ENCODE measurements at regions not wholly inside any gene's neighbourhood (a gene's known extent, or its start where the extent isn't known, plus 50 kb on each side); places are given as distances from the start of the nearest gene placed in this dataset.

GRCh38 chr20:58135441-58136148 lies 92.9 kb downstream of the ANKRD60 start:
- DNase-seq (no peak), ATAC-seq (replicated peaks in 1 of 2) (no peak)
- H3K4me1 Mint-ChIP-seq (ENCODE audit: low read depth), result peaks cover 18% of the 10 kb centered on the region
- H3K27ac Mint-ChIP-seq, result no peak overlapping the region
- H3K9me3 Mint-ChIP-seq, result no peaks in the 10 kb centered on the region
- no peaks in the 10 kb centered on the region for H3K36me3 Mint-ChIP-seq (ENCODE audit: insufficient read depth in 2 of 2)
- peaks cover 95% of the 10 kb centered on the region for H3K27me3 Mint-ChIP-seq (ENCODE audit: low read depth)
- H3K4me3 Mint-ChIP-seq, result no peak overlapping the region

- ATAC-seq (replicated peaks in 1 of 2), result no peak
- Mint-ChIP-seq H3K4me1 (ENCODE audit: low read depth) (peaks cover 22% of the 10 kb centered on the region), H3K4me3 (no peak overlapping the region), H3K27me3 (ENCODE audit: low read depth) (peaks cover 91% of the 10 kb centered on the region), H3K9me3 (no peaks in the 10 kb centered on the region), H3K36me3 (ENCODE audit: insufficient read depth in 2 of 2) (no peaks in the 10 kb centered on the region), H3K27ac (no peak overlapping the region)
- DNase-seq, result no peak
Observed at GRCh38 chr20:58133020-58133808, 95.2 kb downstream of the ANKRD60 start.

GRCh38 chr20:58131551-58132142 lies 96.8 kb downstream of the ANKRD60 start:
- Mint-ChIP-seq H3K36me3 (ENCODE audit: insufficient read depth in 2 of 2) (no peaks in the 10 kb centered on the region), H3K4me1 (ENCODE audit: low read depth) (peaks cover 28% of the 10 kb centered on the region), H3K9me3 (no peaks in the 10 kb centered on the region), H3K27me3 (ENCODE audit: low read depth) (peaks cover 86% of the 10 kb centered on the region), H3K4me3 (no peak overlapping the region), H3K27ac (no peak overlapping the region)
- DNase-seq, result no peak
- ATAC-seq (replicated peaks in 1 of 2), result no peak

GRCh38 chr20:58131151-58131550 lies 97.3 kb downstream of the ANKRD60 start:
- H3K4me1 Mint-ChIP-seq (ENCODE audit: low read depth), result peaks cover 28% of the 10 kb centered on the region
- no peaks in the 10 kb centered on the region for H3K36me3 Mint-ChIP-seq (ENCODE audit: insufficient read depth in 2 of 2)
- no peak overlapping the region for H3K4me3 Mint-ChIP-seq
- no peak for DNase-seq
- no peak overlapping the region for H3K27ac Mint-ChIP-seq
- H3K27me3 Mint-ChIP-seq (ENCODE audit: low read depth), result peaks cover 86% of the 10 kb centered on the region
- peaks cover 0 to 2% of the 10 kb centered on the region in 2 donors for H3K9me3 Mint-ChIP-seq
- ATAC-seq (replicated peaks in 1 of 2), result no peak

GRCh38 chr20:58130581-58130980 lies 97.9 kb downstream of the ANKRD60 start:
- no peak for ATAC-seq (replicated peaks in 1 of 2)
- Mint-ChIP-seq H3K27me3 (ENCODE audit: low read depth) (peaks cover 83% of the 10 kb centered on the region), H3K9me3 (peaks cover 2 to 4% of the 10 kb centered on the region in 2 donors), H3K4me1 (ENCODE audit: low read depth) (peaks cover 28% of the 10 kb centered on the region), H3K4me3 (no peak overlapping the region), H3K36me3 (ENCODE audit: insufficient read depth in 2 of 2) (peaks cover 2% of the 10 kb centered on the region in 2 donors), H3K27ac (no peak overlapping the region)
- DNase-seq, result no peak

GRCh38 chr20:58130156-58130555 lies 98.3 kb downstream of the ANKRD60 start:
- H3K9me3 Mint-ChIP-seq, result peaks cover 2 to 6% of the 10 kb centered on the region in 2 donors
- peaks cover 2% of the 10 kb centered on the region in 2 donors for H3K36me3 Mint-ChIP-seq (ENCODE audit: insufficient read depth in 2 of 2)
- DNase-seq (no peak), ATAC-seq (replicated peaks in 1 of 2) (no peak)
- peaks cover 24% of the 10 kb centered on the region for H3K4me1 Mint-ChIP-seq (ENCODE audit: low read depth)
- H3K4me3 Mint-ChIP-seq, result no peak overlapping the region
- H3K27me3 Mint-ChIP-seq (ENCODE audit: low read depth), result peaks cover 83% of the 10 kb centered on the region
- H3K27ac Mint-ChIP-seq, result no peak overlapping the region

- Mint-ChIP-seq H3K36me3 (ENCODE audit: insufficient read depth in 2 of 2) (peaks cover 2 to 3% of the 10 kb centered on the region in 2 donors), H3K4me1 (ENCODE audit: low read depth) (peaks cover 20% of the 10 kb centered on the region), H3K9me3 (peaks cover 3 to 9% of the 10 kb centered on the region in 2 donors), H3K27me3 (ENCODE audit: low read depth) (peaks cover 83% of the 10 kb centered on the region), H3K4me3 (no peak overlapping the region), H3K27ac (no peak overlapping the region)
- ATAC-seq (replicated peaks in 1 of 2) (no peak), DNase-seq (no peak)
Observed at GRCh38 chr20:58129721-58130151, 98.7 kb downstream of the ANKRD60 start.

- peaks cover 20% of the 10 kb centered on the region for H3K4me1 Mint-ChIP-seq (ENCODE audit: low read depth)
- H3K27me3 Mint-ChIP-seq (ENCODE audit: low read depth), result peaks cover 86% of the 10 kb centered on the region
- DNase-seq, result no peak
- H3K4me3 Mint-ChIP-seq, result no peak overlapping the region
- H3K36me3 Mint-ChIP-seq (ENCODE audit: insufficient read depth in 2 of 2), result peaks cover 2 to 5% of the 10 kb centered on the region in 2 donors
- peaks cover 9 to 10% of the 10 kb centered on the region in 2 donors for H3K9me3 Mint-ChIP-seq
- no peak overlapping the region for H3K27ac Mint-ChIP-seq
- ATAC-seq (replicated peaks in 1 of 2), result no peak
Observed at GRCh38 chr20:58128635-58129625, 99.5 kb downstream of the ANKRD60 start.

- H3K4me1 Mint-ChIP-seq (ENCODE audit: low read depth), result peaks cover 20% of the 10 kb centered on the region
- peaks cover 2 to 6% of the 10 kb centered on the region in 2 donors for H3K36me3 Mint-ChIP-seq (ENCODE audit: insufficient read depth in 2 of 2)
- peaks cover 78% of the 10 kb centered on the region for H3K27me3 Mint-ChIP-seq (ENCODE audit: low read depth)
- peaks cover 10 to 12% of the 10 kb centered on the region in 2 donors for H3K9me3 Mint-ChIP-seq
- no peak for ATAC-seq (replicated peaks in 1 of 2)
- no peak overlapping the region for H3K4me3 Mint-ChIP-seq
- H3K27ac Mint-ChIP-seq, result no peak overlapping the region
- DNase-seq, result no peak
Observed at GRCh38 chr20:58127701-58128111, 100.7 kb downstream of the ANKRD60 start.

- no peak for DNase-seq
- H3K4me1 Mint-ChIP-seq (ENCODE audit: low read depth), result peaks cover 10% of the 10 kb centered on the region
- H3K36me3 Mint-ChIP-seq (ENCODE audit: insufficient read depth in 2 of 2), result peaks cover 2 to 6% of the 10 kb centered on the region in 2 donors
- no peak for ATAC-seq (replicated peaks in 1 of 2)
- no peak overlapping the region for H3K27ac Mint-ChIP-seq
- H3K27me3 Mint-ChIP-seq (ENCODE audit: low read depth), result peaks cover 64% of the 10 kb centered on the region
- no peak overlapping the region for H3K4me3 Mint-ChIP-seq
- H3K9me3 Mint-ChIP-seq, result peaks cover 10 to 12% of the 10 kb centered on the region in 2 donors
Observed at GRCh38 chr20:58125726-58126125, 102.7 kb downstream of the ANKRD60 start.

GRCh38 chr20:58117944-58118343 lies 110.5 kb downstream of the ANKRD60 start:
- peaks cover 0 to 10% of the 10 kb centered on the region in 2 donors for H3K9me3 Mint-ChIP-seq
- H3K36me3 Mint-ChIP-seq (ENCODE audit: insufficient read depth in 2 of 2), result peaks cover 0 to 4% of the 10 kb centered on the region in 2 donors
- H3K4me1 Mint-ChIP-seq (ENCODE audit: low read depth), result no peaks in the 10 kb centered on the region
- no peak overlapping the region for H3K4me3 Mint-ChIP-seq
- ATAC-seq (replicated peaks in 1 of 2) (no peak), DNase-seq (no peak)
- H3K27me3 Mint-ChIP-seq (ENCODE audit: low read depth), result peaks cover 55% of the 10 kb centered on the region
- H3K27ac Mint-ChIP-seq, result no peak overlapping the region

GRCh38 chr20:58116505-58116904 lies 111.9 kb downstream of the ANKRD60 start:
- H3K4me1 Mint-ChIP-seq (ENCODE audit: low read depth), result no peaks in the 10 kb centered on the region
- DNase-seq (no peak), ATAC-seq (replicated peaks in 1 of 2) (no peak)
- peaks cover 0 to 4% of the 10 kb centered on the region in 2 donors for H3K36me3 Mint-ChIP-seq (ENCODE audit: insufficient read depth in 2 of 2)
- no peak overlapping the region for H3K27ac Mint-ChIP-seq
- H3K27me3 Mint-ChIP-seq (ENCODE audit: low read depth), result peaks cover 57% of the 10 kb centered on the region
- H3K9me3 Mint-ChIP-seq, result peaks cover 0 to 10% of the 10 kb centered on the region in 2 donors
- H3K4me3 Mint-ChIP-seq, result no peak overlapping the region

Data from activated T-cell treated with anti-CD3 and anti-CD28 coated beads, Interleukin-2, amount 50 U/mL, for 72 hours (primary cell).